HEK293T (cell line): ENCODE measurements at regions not wholly inside any gene's neighbourhood (a gene's known extent, or its start where the extent isn't known, plus 50 kb on each side); places are given as distances from the start of the nearest gene placed in this dataset.

Experiments used
- CTBP1 ChIP-seq: fragments of 450-650 bp; IDR thresholded peaks from 2 replicates; pipeline ENCODE4 v1.6.1; 2016; ENCODE audit warnings: borderline replicate concordance
- FOXK2 ChIP-seq: fragments of 450-650 bp; IDR thresholded peaks from 2 replicates; pipeline ENCODE4 v1.6.1; 2016; ENCODE audit warnings: mild to moderate bottlenecking
- L3MBTL2 ChIP-seq: fragments of 450-650 bp; conservative IDR thresholded peaks from 2 replicates; pipeline ENCODE4 v1.6.1; 2016; ENCODE audit warnings: mild to moderate bottlenecking
- ZNF384 ChIP-seq: fragments of 450-650 bp; IDR thresholded peaks from 2 replicates; pipeline ENCODE4 v1.6.1; 2016

DNA sequence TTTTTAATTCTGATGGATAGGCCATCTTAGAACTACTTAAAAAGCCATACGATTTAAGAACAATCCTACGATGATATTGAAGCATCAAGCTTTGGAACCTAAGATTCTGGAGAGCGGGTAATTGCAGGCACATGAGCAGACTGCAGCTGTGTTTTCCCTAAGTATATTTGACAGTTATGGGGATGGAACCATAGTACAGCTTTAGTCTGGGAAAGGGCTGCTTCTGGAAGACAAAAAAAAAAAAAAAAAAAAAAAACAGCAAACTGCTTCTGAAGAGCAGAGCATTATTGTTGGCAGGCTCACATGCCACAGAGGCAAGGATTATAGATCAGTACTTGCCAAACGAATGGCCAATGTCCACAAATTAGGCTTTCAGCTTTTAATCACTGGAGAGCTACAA is 1618.7 kb downstream of the AMY1C start:
- TF ChIP-seq CTBP1 (no peak), FOXK2 (no peak), ZNF384 (no peak), L3MBTL2 (no peak)
